Suprapubic skin (tissue), 3 donors: ENCODE measurements at regions not wholly inside any gene's neighbourhood (a gene's known extent, or its start where the extent isn't known, plus 50 kb on each side); places are given as distances from the start of the nearest gene placed in this dataset.

Experiments
- CTCF ChIP-seq, 2 donors: fragments of 200-600 bp in 1 of 2; fragments of 450-650 bp in 1 of 2; sonication (generic) in 1 of 2; IDR thresholded peaks; one replicate each; pipeline ENCODE4 v1.5.1; 2016 to 2019; ENCODE audit warnings: antibody characterized with exemption in 2 of 2, mild to moderate bottlenecking in 1 of 2, moderate library complexity in 1 of 2
- POLR2A ChIP-seq, 2 donors: fragments of 450-650 bp; IDR thresholded peaks; one replicate each; pipeline ENCODE4 v1.6.1; 2017; ENCODE audit warnings: antibody characterized with exemption in 2 of 2, mild to moderate bottlenecking in 2 of 2, moderate library complexity in 2 of 2

GRCh38 chr11:88402784-88403183, 65.2 kb upstream of the CTSC start:
- TF ChIP-seq CTCF (IDR thresholded peaks at IDR 0.05) (no peak), POLR2A (IDR thresholded peaks at IDR 0.05) (no peak)
